ENCODE measurements at regions not wholly inside any gene's neighbourhood (a gene's known extent, or its start where the extent isn't known, plus 50 kb on each side); places are given as distances from the start of the nearest gene placed in this dataset.
"Not testable (repeated sequence)": the region's sequence is repeated elsewhere in the genome, so short reads cannot be mapped to it uniquely, and the experiment has no call there.

- no peak for DNase-seq (ENCODE audit: low read depth)
Measured at GRCh38 chr4:79217025-79217424, 108.8 kb downstream of the NAA11 start.

- no peak for DNase-seq (ENCODE audit: low read depth)
Measured at GRCh38 chr4:79213702-79214101, 112.2 kb downstream of the NAA11 start.

GRCh38 chr4:79213010-79213409 lies 112.9 kb downstream of the NAA11 start:
- no peak for DNase-seq (ENCODE audit: low read depth)

GRCh38 chr4:79212311-79212710 lies 113.5 kb downstream of the NAA11 start:
- DNase-seq (ENCODE audit: low read depth) = no peak

- no peak for DNase-seq (ENCODE audit: low read depth)
Measured at GRCh38 chr4:79211490-79211889, 114.4 kb downstream of the NAA11 start.

- no peak for DNase-seq (ENCODE audit: low read depth)
Measured at GRCh38 chr4:79210636-79211049, 115.2 kb downstream of the NAA11 start.

- peak; percentile 2 for DNase-seq (ENCODE audit: low read depth)
Measured at GRCh38 chr4:79209822-79210635, 115.8 kb downstream of the NAA11 start.

GRCh38 chr4:79209081-79209480 lies 116.8 kb downstream of the NAA11 start:
- no peak for DNase-seq (ENCODE audit: low read depth)

- no peak for DNase-seq (ENCODE audit: low read depth)
Measured at GRCh38 chr4:79207281-79207680, 118.6 kb downstream of the NAA11 start.

GRCh38 chr4:79206660-79207059 lies 119.2 kb downstream of the NAA11 start:
- DNase-seq (ENCODE audit: low read depth) = no peak

- no peak for DNase-seq (ENCODE audit: low read depth)
Measured at GRCh38 chr4:79205121-79205520, 120.7 kb downstream of the NAA11 start.

GRCh38 chr4:79201971-79202370 lies 123.9 kb downstream of the NAA11 start:
- DNase-seq (ENCODE audit: low read depth) = peak; percentile 5

- no peak for DNase-seq (ENCODE audit: low read depth)
Measured at GRCh38 chr4:79199743-79200142, 126.1 kb downstream of the NAA11 start.

GRCh38 chr4:79198951-79199587 lies 126.8 kb downstream of the NAA11 start:
- peak; percentile 15 for DNase-seq (ENCODE audit: low read depth)

GRCh38 chr4:79197275-79198009 lies 128.4 kb downstream of the NAA11 start:
- no peak for DNase-seq (ENCODE audit: low read depth)

GRCh38 chr4:79191292-79191691 lies 134.6 kb downstream of the NAA11 start:
- DNase-seq (ENCODE audit: low read depth) = not testable (repeated sequence)

GRCh38 chr4:79185526-79186045 lies 140.3 kb downstream of the NAA11 start:
- DNase-seq (ENCODE audit: low read depth) = no peak

- no peak for DNase-seq (ENCODE audit: low read depth)
Measured at GRCh38 chr4:79184476-79184875, 141.4 kb downstream of the NAA11 start.

- no peak for DNase-seq (ENCODE audit: low read depth)
Measured at GRCh38 chr4:79182209-79182608, 143.7 kb downstream of the NAA11 start.

- no peak for DNase-seq (ENCODE audit: low read depth)
Measured at GRCh38 chr4:79181190-79181589, 144.7 kb downstream of the NAA11 start.

- DNase-seq (ENCODE audit: low read depth) = no peak
Measured at GRCh38 chr4:79178760-79179159, 147.1 kb downstream of the NAA11 start.

GRCh38 chr4:79177388-79177787 lies 148.5 kb downstream of the NAA11 start:
- DNase-seq (ENCODE audit: low read depth) = no peak

GRCh38 chr4:79176351-79176750 lies 149.5 kb downstream of the NAA11 start:
- no peak for DNase-seq (ENCODE audit: low read depth)
